ENCODE measurements at regions not wholly inside any gene's neighbourhood (a gene's known extent, or its start where the extent isn't known, plus 50 kb on each side); places are given as distances from the start of the nearest gene placed in this dataset.

DNA sequence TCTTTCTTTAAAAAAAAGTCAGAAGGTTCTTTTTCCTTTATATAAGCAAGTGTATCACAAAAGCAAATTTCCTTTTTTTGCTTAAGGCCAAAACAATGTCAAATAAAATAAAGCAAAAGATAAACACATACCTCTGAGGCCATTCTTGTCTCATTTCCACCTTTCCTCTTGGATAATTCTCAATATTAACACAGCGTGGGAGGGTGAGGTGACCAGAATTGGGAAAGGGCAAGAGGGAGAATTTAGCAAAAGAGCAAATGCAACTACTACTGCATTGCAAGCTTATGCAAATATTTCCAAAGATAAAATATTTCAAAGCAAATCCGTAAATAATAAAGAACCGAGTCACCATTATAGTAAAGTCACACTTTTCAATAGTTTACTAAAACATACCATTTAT is 153.4 kb upstream of the PSMD7 start:
- TF ChIP-seq EZH2 (conservative IDR thresholded peaks at IDR 0.05; ENCODE audit: low read depth, low read length): no peak
- no peak for TF ChIP-seq MED8 (CRISPR knock-in tag; IDR thresholded peaks at IDR 0.05; ENCODE audit: insufficient replicate concordance)
- TF ChIP-seq, protein P1, sequence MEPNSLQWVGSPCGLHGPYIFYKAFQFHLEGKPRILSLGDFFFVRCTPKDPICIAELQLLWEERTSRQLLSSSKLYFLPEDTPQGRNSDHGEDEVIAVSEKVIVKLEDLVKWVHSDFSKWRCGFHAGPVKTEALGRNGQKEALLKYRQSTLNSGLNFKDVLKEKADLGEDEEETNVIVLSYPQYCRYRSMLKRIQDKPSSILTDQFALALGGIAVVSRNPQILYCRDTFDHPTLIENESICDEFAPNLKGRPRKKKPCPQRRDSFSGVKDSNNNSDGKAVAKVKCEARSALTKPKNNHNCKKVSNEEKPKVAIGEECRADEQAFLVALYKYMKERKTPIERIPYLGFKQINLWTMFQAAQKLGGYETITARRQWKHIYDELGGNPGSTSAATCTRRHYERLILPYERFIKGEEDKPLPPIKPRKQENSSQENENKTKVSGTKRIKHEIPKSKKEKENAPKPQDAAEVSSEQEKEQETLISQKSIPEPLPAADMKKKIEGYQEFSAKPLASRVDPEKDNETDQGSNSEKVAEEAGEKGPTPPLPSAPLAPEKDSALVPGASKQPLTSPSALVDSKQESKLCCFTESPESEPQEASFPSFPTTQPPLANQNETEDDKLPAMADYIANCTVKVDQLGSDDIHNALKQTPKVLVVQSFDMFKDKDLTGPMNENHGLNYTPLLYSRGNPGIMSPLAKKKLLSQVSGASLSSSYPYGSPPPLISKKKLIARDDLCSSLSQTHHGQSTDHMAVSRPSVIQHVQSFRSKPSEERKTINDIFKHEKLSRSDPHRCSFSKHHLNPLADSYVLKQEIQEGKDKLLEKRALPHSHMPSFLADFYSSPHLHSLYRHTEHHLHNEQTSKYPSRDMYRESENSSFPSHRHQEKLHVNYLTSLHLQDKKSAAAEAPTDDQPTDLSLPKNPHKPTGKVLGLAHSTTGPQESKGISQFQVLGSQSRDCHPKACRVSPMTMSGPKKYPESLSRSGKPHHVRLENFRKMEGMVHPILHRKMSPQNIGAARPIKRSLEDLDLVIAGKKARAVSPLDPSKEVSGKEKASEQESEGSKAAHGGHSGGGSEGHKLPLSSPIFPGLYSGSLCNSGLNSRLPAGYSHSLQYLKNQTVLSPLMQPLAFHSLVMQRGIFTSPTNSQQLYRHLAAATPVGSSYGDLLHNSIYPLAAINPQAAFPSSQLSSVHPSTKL (CRISPR knock-in tag; IDR thresholded peaks at IDR 0.05): no peak

All from HepG2 (cell line).